ENCODE measurements at regions not wholly inside any gene's neighbourhood (a gene's known extent, or its start where the extent isn't known, plus 50 kb on each side); places are given as distances from the start of the nearest gene placed in this dataset.

DNA sequence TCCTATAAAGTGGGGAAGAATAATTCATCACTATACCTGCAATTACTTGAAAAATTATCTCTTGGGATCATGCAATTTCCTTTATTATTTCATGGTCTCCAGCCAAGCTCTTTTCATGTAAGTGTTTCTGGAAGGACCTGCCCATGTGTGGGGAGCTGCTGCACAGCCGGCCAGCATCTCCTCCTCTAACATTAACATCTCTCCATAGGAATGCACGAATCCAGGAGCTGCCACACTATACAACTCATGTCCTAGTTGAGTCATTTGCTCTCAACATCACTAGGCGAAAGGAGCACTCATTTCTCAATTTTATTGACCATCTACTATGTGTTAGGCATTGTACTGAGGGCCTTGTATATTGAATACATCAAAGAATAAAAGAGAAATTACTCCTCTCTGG lies 144.3 kb upstream of the ERBB4 start:
- DNase-seq (ENCODE audit: low spot score): no peak
- Histone ChIP-seq H3K9me3 (no peaks in the 10 kb centered on the region), H3K27ac (no peak overlapping the region), H3K4me1 (no peaks in the 10 kb centered on the region), H3K27me3 (no peaks in the 10 kb centered on the region), H3K36me3 (no peaks in the 10 kb centered on the region), H3K4me3 (no peak overlapping the region)
- TF ChIP-seq, protein P1, sequence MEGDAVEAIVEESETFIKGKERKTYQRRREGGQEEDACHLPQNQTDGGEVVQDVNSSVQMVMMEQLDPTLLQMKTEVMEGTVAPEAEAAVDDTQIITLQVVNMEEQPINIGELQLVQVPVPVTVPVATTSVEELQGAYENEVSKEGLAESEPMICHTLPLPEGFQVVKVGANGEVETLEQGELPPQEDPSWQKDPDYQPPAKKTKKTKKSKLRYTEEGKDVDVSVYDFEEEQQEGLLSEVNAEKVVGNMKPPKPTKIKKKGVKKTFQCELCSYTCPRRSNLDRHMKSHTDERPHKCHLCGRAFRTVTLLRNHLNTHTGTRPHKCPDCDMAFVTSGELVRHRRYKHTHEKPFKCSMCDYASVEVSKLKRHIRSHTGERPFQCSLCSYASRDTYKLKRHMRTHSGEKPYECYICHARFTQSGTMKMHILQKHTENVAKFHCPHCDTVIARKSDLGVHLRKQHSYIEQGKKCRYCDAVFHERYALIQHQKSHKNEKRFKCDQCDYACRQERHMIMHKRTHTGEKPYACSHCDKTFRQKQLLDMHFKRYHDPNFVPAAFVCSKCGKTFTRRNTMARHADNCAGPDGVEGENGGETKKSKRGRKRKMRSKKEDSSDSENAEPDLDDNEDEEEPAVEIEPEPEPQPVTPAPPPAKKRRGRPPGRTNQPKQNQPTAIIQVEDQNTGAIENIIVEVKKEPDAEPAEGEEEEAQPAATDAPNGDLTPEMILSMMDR (IDR thresholded peaks at IDR 0.05): no peak

DNA sequence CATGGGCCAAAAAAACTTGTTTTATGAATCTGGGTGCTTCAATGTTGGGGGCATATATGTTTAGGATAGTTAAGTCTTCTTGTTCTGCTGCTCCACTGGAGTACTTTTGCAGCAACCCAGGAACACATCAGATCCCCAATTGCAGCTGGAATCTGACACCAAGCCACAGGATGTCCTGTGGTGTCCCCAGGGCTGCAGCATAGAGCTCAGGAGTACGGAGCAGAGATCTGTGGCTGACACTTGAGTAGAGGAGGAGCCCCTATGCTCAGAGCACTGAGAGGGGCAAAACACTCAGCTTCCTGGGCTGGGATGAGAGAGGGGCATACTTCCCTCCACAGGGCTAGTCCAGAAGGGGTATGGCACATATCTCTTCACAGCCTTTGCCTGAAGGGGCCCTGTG lies 138.9 kb upstream of the ERBB4 start:
- no peaks in the 10 kb centered on the region for H3K27me3 ChIP-seq
- H3K36me3 ChIP-seq: no peaks in the 10 kb centered on the region
- no peak overlapping the region for H3K4me3 ChIP-seq
- TF ChIP-seq, protein P1 (IDR thresholded peaks at IDR 0.05): no peak
- no peak overlapping the region for H3K27ac ChIP-seq
- no peaks in the 10 kb centered on the region for H3K9me3 ChIP-seq
- no peaks in the 10 kb centered on the region for H3K4me1 ChIP-seq
- DNase-seq (ENCODE audit: low spot score): no peak

DNA sequence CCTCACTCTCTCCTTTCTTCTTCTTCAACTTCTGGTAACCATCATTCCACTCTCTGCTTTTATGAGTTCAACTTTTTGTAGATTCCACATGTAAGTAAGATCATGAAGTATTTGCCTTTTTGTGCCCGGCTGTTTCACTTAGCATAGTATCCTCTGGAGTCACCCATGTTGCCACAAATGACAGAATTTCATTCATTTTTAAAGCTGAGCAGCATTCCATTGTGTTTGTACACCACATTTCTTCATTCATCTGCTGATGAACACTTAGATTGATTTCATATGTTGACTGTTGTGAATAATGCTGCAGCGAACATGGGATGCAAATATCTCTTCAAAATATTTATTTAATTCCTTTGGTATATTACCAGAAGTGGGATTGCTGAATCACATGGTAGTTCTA lies 133.6 kb upstream of the ERBB4 start:
- H3K27ac ChIP-seq: no peak overlapping the region
- H3K4me1 ChIP-seq: no peaks in the 10 kb centered on the region
- no peaks in the 10 kb centered on the region for H3K27me3 ChIP-seq
- H3K4me3 ChIP-seq: no peak overlapping the region
- no peaks in the 10 kb centered on the region for H3K36me3 ChIP-seq
- H3K9me3 ChIP-seq: no peaks in the 10 kb centered on the region
- no peak for DNase-seq (ENCODE audit: low spot score)
- TF ChIP-seq, protein P1 (IDR thresholded peaks at IDR 0.05): no peak

DNA sequence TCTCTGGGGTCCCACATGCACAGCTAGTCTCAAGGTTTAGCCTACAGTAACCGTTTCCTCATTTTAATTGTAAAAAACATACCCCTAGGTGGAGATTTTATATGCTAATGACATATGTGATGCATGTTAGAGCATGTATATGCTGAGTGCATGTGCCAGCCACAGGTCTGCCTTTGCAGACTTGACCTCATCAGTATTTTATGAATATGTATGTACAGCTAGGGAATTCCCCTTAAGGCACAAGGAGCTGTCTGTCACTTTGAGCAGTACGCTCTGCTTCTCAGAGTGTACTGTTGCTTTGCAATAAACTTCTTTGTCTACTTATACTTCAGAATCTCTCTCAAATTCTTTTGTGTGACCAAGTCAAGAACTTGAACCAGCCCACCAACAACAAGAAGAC lies 131.2 kb upstream of the ERBB4 start:
- H3K27me3 ChIP-seq: no peaks in the 10 kb centered on the region
- H3K4me3 ChIP-seq: no peak overlapping the region
- H3K4me1 ChIP-seq: no peaks in the 10 kb centered on the region
- TF ChIP-seq, protein P1 (IDR thresholded peaks at IDR 0.05): no peak
- no peak overlapping the region for H3K27ac ChIP-seq
- no peaks in the 10 kb centered on the region for H3K9me3 ChIP-seq
- no peaks in the 10 kb centered on the region for H3K36me3 ChIP-seq
- DNase-seq (ENCODE audit: low spot score): no peak

DNA sequence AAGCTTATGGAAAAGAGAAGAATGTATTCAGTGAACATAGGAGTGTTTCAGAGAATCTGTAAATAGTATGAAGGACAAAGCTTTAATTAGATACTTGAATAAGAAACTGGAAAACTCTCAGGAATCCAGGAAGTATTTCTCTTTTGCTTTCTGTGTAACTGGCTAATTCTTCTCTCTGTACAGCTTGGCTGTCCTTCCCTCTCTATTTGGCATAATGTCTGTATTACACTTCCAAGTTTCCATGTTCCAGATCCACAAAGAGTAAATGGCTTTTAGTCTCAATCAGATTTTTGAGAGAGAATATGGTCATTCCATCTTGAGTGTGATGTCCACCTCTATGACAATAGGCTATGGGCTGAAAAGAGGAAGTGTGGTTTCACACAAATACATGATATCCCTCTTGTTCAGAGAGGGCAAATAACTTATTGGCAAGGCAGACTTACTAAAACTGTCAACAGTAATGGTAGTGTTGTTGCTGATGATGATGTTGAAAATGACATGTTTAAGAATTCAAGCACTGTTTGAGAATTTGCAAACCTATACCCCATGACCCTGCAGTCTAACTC lies 129.2 kb upstream of the ERBB4 start:
- no peak for DNase-seq (ENCODE audit: low spot score)
- H3K9me3 ChIP-seq: no peaks in the 10 kb centered on the region
- H3K36me3 ChIP-seq: no peaks in the 10 kb centered on the region
- TF ChIP-seq, protein P1 (IDR thresholded peaks at IDR 0.05): no peak
- H3K4me1 ChIP-seq: no peaks in the 10 kb centered on the region
- no peaks in the 10 kb centered on the region for H3K27me3 ChIP-seq
- no peak overlapping the region for H3K27ac ChIP-seq
- H3K4me3 ChIP-seq: no peak overlapping the region

DNA sequence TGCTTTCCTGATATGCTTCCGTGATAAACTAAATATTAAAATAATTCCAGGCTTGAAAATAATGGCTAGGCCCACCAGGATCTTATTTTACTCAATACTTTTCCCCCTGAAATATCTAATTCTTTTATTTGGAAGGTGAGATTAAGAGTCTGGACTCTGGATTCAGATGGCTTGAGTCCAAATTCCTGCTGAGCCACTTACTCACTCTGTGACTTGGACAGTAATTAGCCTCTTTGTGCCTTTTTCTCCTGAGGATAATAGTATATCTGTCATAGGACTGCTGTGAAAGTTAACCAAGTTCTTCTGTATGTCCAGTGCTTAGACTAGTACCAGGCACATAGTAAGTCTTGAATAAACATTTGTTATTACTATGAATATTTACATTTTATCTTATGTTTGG lies 127.3 kb upstream of the ERBB4 start:
- Histone ChIP-seq H3K4me1 (no peaks in the 10 kb centered on the region), H3K9me3 (no peaks in the 10 kb centered on the region), H3K27ac (no peak overlapping the region), H3K27me3 (no peaks in the 10 kb centered on the region), H3K4me3 (no peak overlapping the region), H3K36me3 (no peaks in the 10 kb centered on the region)
- TF ChIP-seq, protein P1 (IDR thresholded peaks at IDR 0.05): no peak
- DNase-seq (ENCODE audit: low spot score): no peak

Measured in right atrium auricular region (tissue), 2 donors.